WTC11 (cell line): ENCODE measurements at regions not wholly inside any gene's neighbourhood (a gene's known extent, or its start where the extent isn't known, plus 50 kb on each side); places are given as distances from the start of the nearest gene placed in this dataset.

Experiments
- ATAC-seq: fragments of 200-7000 bp; cut with Tn5 transposase; 2 replicates; pipeline ENCODE4 v1.10.0; 2021; ENCODE audit warnings: mild to moderate bottlenecking, moderate library complexity
- CTCF ChIA-PET: fragments of 300-600 bp; sonication (Branson Sonifier 250); formaldehyde crosslinking; loops from one replicate; lab custom pipeline; 2021; ENCODE audit warnings: antibody characterized with exemption; lab: Charles Lee
- POLR2A ChIA-PET: fragments of 350-600 bp; sonication (Branson Sonifier 250); formaldehyde crosslinking; loops from one replicate; lab custom pipeline; 2021; ENCODE audit warnings: antibody characterized with exemption; lab: Charles Lee
- DNase-seq: peaks from one replicate; pipeline ENCODE4 v3.0.0; 2021; ENCODE audit warnings: low spot score
- H3K27ac Mint-ChIP-seq: 2 replicates; pipeline ENCODE4 v1.8.0; 2021; ENCODE audit warnings: mixed read lengths
- H3K27me3 Mint-ChIP-seq: 2 replicates; pipeline ENCODE4 v1.8.0; 2021; ENCODE audit warnings: low read depth, mild to moderate bottlenecking, moderate library complexity, mixed read lengths
- H3K36me3 Mint-ChIP-seq: 2 replicates; pipeline ENCODE4 v1.8.0; 2021; ENCODE audit warnings: mixed read lengths
- H3K4me1 Mint-ChIP-seq: 2 replicates; pipeline ENCODE4 v1.8.0; 2022; ENCODE audit warnings: mixed read lengths
- H3K4me3 Mint-ChIP-seq: 2 replicates; pipeline ENCODE4 v1.8.0; 2021; ENCODE audit warnings: mild to moderate bottlenecking, moderate library complexity, mixed read lengths
- H3K9me3 Mint-ChIP-seq: 2 replicates; pipeline ENCODE4 v1.8.0; 2021; ENCODE audit warnings: mixed read lengths
- ESRRA ChIP-seq: sonication (generic); formaldehyde crosslinking; IDR thresholded peaks from 2 replicates; pipeline ENCODE4 v1.8.1; 2022; ENCODE audit warnings: mild to moderate bottlenecking, missing genetic modification reagents, borderline replicate concordance
- GTF2I ChIP-seq: fragments of 250-450 bp; sonication (Bioruptor Pico); conservative IDR thresholded peaks from 2 replicates; pipeline ENCODE4 v1.4.0; 2021; ENCODE audit warnings: mild to moderate bottlenecking
- JAZF1 ChIP-seq: fragments of 250-450 bp; sonication (Bioruptor Pico); IDR thresholded peaks from 2 replicates; pipeline ENCODE4 v1.9.0; 2021; ENCODE audit warnings: moderate library complexity, mild to moderate bottlenecking, inconsistent platforms
- NR2C2 ChIP-seq: sonication (generic); formaldehyde crosslinking; IDR thresholded peaks from 2 replicates; pipeline ENCODE4 v1.8.0; 2022; ENCODE audit warnings: mild to moderate bottlenecking, missing genetic modification reagents
- SP1 ChIP-seq: sonication (generic); formaldehyde crosslinking; conservative IDR thresholded peaks from 2 replicates; pipeline ENCODE4 v1.8.1; 2022; ENCODE audit warnings: missing genetic modification reagents
- TCF7 ChIP-seq: sonication (generic); formaldehyde crosslinking; IDR thresholded peaks from 2 replicates; pipeline ENCODE4 v1.8.0; 2022; ENCODE audit warnings: mild to moderate bottlenecking, low read depth, missing genetic modification reagents, moderate library complexity
- TP53 ChIP-seq: sonication (generic); formaldehyde crosslinking; IDR thresholded peaks from 2 replicates; pipeline ENCODE4 v1.8.1; 2023; ENCODE audit warnings: mild to moderate bottlenecking, missing genetic modification reagents
- ZNF416 ChIP-seq: fragments of 250-450 bp; sonication (Bioruptor Pico); IDR thresholded peaks from 2 replicates; pipeline ENCODE4 v1.9.0; 2021; ENCODE audit warnings: mild to moderate bottlenecking, inconsistent platforms
- TF ChIP-seq, protein P1 (sequence below): sonication (generic); formaldehyde crosslinking; IDR thresholded peaks from 2 replicates; pipeline ENCODE4 v1.8.0; 2022; ENCODE audit warnings: mild to moderate bottlenecking, missing genetic modification reagents
- TF ChIP-seq, protein P2 (sequence below): sonication (generic); formaldehyde crosslinking; IDR thresholded peaks from 2 replicates; pipeline ENCODE4 v1.8.1; 2022; ENCODE audit warnings: missing genetic modification reagents, borderline replicate concordance
- TF ChIP-seq, protein P3 (sequence below): fragments of 200-600 bp; IDR thresholded peaks from 2 replicates; pipeline ENCODE4 v1.8.0; 2022; ENCODE audit warnings: antibody characterized with exemption
- TF ChIP-seq, protein P4 (sequence below): fragments of 250-450 bp; sonication (Bioruptor Pico); IDR thresholded peaks from 2 replicates; pipeline ENCODE4 v1.9.0; 2021; ENCODE audit warnings: moderate library complexity, mild to moderate bottlenecking, inconsistent platforms, borderline replicate concordance
- TF ChIP-seq, protein P5 (sequence below): fragments of 250-450 bp; sonication (Bioruptor Pico); IDR thresholded peaks from 2 replicates; pipeline ENCODE4 v1.9.0; 2021; ENCODE audit warnings: mild to moderate bottlenecking, borderline replicate concordance
- TF ChIP-seq, protein P6 (sequence below): sonication (generic); formaldehyde crosslinking; IDR thresholded peaks from 2 replicates; pipeline ENCODE4 v1.8.0; 2023; ENCODE audit warnings: missing genetic modification reagents, mild to moderate bottlenecking, borderline replicate concordance
- TF ChIP-seq, protein P7 (sequence below): sonication (generic); formaldehyde crosslinking; IDR thresholded peaks from 2 replicates; pipeline ENCODE4 v1.8.0; 2023; ENCODE audit warnings: mild to moderate bottlenecking, missing genetic modification reagents

DNA sequence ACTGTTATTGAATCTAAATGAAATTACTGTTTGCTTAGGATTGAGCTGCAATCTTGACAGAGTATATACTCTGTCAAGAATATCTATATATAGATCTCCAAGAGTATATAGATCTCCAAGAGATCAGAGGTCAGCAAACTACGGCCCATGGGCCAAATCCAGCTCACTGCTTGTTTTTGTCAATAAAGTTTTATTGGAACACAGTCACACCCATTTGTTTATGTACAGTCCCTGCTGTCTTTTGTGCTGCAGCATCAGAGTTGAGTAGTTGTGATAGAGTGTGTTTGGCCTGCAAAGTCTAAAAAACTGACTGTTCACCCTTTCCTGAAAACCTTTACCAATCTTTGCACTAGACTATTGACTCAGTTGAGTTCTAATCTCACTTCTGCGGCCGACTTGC lies 66.3 kb upstream of the NPVF start:
- peaks cover 13% of the 10 kb centered on the region for H3K9me3 Mint-ChIP-seq
- POLR2A ChIA-PET: no interaction called here
- H3K27me3 Mint-ChIP-seq: no peaks in the 10 kb centered on the region

DNA sequence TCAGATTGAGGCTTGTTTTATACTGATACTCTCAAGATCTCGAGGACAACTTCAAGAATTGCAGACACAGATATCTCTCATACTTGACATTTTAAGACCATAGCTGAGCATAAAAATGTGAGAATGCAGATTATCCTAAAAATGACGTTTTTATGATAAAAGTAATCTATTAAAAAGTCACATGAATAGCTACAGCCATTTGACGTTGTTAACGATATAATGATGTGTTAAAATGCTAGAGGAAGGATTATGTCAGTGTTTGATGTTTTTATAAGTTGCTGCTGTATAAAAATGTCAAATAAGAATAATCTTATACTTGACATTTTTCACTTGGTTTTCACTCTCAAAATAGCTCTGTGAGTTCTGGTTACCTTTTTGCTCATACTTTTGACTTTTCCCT lies 67.1 kb upstream of the NPVF start:
- DNase-seq: no peak
- ChIA-PET CTCF (interaction anchor here (1.8 kb wide), 1 partner anchor 36 kb away, joined by 7 read pairs; no protein-coding TSS in a partner anchor), POLR2A (no interaction called here)
- Mint-ChIP-seq H3K9me3 (peaks cover 13% of the 10 kb centered on the region), H3K36me3 (no peaks in the 10 kb centered on the region), H3K27ac (no peak overlapping the region), H3K4me3 (no peak overlapping the region), H3K27me3 (no peaks in the 10 kb centered on the region), H3K4me1 (peaks cover 33% of the 10 kb centered on the region)
- ATAC-seq: no peak
- TF ChIP-seq, protein P1, sequence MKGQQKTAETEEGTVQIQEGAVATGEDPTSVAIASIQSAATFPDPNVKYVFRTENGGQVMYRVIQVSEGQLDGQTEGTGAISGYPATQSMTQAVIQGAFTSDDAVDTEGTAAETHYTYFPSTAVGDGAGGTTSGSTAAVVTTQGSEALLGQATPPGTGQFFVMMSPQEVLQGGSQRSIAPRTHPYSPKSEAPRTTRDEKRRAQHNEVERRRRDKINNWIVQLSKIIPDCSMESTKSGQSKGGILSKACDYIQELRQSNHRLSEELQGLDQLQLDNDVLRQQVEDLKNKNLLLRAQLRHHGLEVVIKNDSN (CRISPR knock-in tag): no peak
- TF ChIP-seq TP53 (CRISPR knock-in tag): no peak
- no peak for TF ChIP-seq GTF2I (CRISPR knock-in tag)
- no peak for TF ChIP-seq ESRRA (CRISPR knock-in tag)
- TF ChIP-seq, protein P2, sequence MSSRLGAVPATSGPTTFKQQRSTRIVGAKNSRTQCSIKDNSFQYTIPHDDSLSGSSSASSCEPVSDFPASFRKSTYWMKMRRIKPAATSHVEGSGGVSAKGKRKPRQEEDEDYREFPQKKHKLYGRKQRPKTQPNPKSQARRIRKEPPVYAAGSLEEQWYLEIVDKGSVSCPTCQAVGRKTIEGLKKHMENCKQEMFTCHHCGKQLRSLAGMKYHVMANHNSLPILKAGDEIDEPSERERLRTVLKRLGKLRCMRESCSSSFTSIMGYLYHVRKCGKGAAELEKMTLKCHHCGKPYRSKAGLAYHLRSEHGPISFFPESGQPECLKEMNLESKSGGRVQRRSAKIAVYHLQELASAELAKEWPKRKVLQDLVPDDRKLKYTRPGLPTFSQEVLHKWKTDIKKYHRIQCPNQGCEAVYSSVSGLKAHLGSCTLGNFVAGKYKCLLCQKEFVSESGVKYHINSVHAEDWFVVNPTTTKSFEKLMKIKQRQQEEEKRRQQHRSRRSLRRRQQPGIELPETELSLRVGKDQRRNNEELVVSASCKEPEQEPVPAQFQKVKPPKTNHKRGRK: no peak
- no peak for TF ChIP-seq TCF7
- no peak for TF ChIP-seq NR2C2 (CRISPR knock-in tag)
- TF ChIP-seq, protein P3, sequence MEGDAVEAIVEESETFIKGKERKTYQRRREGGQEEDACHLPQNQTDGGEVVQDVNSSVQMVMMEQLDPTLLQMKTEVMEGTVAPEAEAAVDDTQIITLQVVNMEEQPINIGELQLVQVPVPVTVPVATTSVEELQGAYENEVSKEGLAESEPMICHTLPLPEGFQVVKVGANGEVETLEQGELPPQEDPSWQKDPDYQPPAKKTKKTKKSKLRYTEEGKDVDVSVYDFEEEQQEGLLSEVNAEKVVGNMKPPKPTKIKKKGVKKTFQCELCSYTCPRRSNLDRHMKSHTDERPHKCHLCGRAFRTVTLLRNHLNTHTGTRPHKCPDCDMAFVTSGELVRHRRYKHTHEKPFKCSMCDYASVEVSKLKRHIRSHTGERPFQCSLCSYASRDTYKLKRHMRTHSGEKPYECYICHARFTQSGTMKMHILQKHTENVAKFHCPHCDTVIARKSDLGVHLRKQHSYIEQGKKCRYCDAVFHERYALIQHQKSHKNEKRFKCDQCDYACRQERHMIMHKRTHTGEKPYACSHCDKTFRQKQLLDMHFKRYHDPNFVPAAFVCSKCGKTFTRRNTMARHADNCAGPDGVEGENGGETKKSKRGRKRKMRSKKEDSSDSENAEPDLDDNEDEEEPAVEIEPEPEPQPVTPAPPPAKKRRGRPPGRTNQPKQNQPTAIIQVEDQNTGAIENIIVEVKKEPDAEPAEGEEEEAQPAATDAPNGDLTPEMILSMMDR: no peak
- TF ChIP-seq, protein P4, sequence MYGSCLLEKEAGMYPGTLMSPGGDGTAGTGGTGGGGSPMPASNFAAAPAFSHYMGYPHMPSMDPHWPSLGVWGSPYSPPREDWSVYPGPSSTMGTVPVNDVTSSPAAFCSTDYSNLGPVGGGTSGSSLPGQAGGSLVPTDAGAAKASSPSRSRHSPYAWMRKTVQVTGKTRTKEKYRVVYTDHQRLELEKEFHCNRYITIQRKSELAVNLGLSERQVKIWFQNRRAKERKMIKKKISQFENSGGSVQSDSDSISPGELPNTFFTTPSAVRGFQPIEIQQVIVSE (CRISPR knock-in tag): no peak
- TF ChIP-seq, protein P5, sequence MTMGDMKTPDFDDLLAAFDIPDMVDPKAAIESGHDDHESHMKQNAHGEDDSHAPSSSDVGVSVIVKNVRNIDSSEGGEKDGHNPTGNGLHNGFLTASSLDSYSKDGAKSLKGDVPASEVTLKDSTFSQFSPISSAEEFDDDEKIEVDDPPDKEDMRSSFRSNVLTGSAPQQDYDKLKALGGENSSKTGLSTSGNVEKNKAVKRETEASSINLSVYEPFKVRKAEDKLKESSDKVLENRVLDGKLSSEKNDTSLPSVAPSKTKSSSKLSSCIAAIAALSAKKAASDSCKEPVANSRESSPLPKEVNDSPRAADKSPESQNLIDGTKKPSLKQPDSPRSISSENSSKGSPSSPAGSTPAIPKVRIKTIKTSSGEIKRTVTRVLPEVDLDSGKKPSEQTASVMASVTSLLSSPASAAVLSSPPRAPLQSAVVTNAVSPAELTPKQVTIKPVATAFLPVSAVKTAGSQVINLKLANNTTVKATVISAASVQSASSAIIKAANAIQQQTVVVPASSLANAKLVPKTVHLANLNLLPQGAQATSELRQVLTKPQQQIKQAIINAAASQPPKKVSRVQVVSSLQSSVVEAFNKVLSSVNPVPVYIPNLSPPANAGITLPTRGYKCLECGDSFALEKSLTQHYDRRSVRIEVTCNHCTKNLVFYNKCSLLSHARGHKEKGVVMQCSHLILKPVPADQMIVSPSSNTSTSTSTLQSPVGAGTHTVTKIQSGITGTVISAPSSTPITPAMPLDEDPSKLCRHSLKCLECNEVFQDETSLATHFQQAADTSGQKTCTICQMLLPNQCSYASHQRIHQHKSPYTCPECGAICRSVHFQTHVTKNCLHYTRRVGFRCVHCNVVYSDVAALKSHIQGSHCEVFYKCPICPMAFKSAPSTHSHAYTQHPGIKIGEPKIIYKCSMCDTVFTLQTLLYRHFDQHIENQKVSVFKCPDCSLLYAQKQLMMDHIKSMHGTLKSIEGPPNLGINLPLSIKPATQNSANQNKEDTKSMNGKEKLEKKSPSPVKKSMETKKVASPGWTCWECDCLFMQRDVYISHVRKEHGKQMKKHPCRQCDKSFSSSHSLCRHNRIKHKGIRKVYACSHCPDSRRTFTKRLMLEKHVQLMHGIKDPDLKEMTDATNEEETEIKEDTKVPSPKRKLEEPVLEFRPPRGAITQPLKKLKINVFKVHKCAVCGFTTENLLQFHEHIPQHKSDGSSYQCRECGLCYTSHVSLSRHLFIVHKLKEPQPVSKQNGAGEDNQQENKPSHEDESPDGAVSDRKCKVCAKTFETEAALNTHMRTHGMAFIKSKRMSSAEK (CRISPR knock-in tag): no peak
- TF ChIP-seq JAZF1 (CRISPR knock-in tag): no peak
- TF ChIP-seq, protein P6, sequence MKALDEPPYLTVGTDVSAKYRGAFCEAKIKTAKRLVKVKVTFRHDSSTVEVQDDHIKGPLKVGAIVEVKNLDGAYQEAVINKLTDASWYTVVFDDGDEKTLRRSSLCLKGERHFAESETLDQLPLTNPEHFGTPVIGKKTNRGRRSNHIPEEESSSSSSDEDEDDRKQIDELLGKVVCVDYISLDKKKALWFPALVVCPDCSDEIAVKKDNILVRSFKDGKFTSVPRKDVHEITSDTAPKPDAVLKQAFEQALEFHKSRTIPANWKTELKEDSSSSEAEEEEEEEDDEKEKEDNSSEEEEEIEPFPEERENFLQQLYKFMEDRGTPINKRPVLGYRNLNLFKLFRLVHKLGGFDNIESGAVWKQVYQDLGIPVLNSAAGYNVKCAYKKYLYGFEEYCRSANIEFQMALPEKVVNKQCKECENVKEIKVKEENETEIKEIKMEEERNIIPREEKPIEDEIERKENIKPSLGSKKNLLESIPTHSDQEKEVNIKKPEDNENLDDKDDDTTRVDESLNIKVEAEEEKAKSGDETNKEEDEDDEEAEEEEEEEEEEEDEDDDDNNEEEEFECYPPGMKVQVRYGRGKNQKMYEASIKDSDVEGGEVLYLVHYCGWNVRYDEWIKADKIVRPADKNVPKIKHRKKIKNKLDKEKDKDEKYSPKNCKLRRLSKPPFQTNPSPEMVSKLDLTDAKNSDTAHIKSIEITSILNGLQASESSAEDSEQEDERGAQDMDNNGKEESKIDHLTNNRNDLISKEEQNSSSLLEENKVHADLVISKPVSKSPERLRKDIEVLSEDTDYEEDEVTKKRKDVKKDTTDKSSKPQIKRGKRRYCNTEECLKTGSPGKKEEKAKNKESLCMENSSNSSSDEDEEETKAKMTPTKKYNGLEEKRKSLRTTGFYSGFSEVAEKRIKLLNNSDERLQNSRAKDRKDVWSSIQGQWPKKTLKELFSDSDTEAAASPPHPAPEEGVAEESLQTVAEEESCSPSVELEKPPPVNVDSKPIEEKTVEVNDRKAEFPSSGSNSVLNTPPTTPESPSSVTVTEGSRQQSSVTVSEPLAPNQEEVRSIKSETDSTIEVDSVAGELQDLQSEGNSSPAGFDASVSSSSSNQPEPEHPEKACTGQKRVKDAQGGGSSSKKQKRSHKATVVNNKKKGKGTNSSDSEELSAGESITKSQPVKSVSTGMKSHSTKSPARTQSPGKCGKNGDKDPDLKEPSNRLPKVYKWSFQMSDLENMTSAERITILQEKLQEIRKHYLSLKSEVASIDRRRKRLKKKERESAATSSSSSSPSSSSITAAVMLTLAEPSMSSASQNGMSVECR: no peak
- TF ChIP-seq ZNF416 (CRISPR knock-in tag): no peak
- no peak for TF ChIP-seq SP1 (CRISPR knock-in tag)

More for the DNA sequence above, 66.3 kb upstream of the NPVF start:
- ATAC-seq (no peak), DNase-seq (no peak)
- Mint-ChIP-seq H3K4me1 (peaks cover 31% of the 10 kb centered on the region), H3K36me3 (no peaks in the 10 kb centered on the region), H3K4me3 (no peak overlapping the region), H3K27ac (no peak overlapping the region)
- TF ChIP-seq, protein P7, sequence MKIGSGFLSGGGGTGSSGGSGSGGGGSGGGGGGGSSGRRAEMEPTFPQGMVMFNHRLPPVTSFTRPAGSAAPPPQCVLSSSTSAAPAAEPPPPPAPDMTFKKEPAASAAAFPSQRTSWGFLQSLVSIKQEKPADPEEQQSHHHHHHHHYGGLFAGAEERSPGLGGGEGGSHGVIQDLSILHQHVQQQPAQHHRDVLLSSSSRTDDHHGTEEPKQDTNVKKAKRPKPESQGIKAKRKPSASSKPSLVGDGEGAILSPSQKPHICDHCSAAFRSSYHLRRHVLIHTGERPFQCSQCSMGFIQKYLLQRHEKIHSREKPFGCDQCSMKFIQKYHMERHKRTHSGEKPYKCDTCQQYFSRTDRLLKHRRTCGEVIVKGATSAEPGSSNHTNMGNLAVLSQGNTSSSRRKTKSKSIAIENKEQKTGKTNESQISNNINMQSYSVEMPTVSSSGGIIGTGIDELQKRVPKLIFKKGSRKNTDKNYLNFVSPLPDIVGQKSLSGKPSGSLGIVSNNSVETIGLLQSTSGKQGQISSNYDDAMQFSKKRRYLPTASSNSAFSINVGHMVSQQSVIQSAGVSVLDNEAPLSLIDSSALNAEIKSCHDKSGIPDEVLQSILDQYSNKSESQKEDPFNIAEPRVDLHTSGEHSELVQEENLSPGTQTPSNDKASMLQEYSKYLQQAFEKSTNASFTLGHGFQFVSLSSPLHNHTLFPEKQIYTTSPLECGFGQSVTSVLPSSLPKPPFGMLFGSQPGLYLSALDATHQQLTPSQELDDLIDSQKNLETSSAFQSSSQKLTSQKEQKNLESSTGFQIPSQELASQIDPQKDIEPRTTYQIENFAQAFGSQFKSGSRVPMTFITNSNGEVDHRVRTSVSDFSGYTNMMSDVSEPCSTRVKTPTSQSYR: no peak
- TF ChIP-seq GTF2I (CRISPR knock-in tag): no peak
- CTCF ChIA-PET: interaction anchor here (1.0 kb wide), 1 partner anchor 9 kb away, joined by 3 read pairs; no protein-coding TSS in a partner anchor
